Type B pancreatic cell (in vitro differentiated cells): ENCODE measurements at regions not wholly inside any gene's neighbourhood (a gene's known extent, or its start where the extent isn't known, plus 50 kb on each side); places are given as distances from the start of the nearest gene placed in this dataset.

Source experiments
- DNase-seq: peaks from one replicate; pipeline ENCODE4 v3.0.0; 2021; ENCODE audit warnings: mixed read lengths; ENCODE audit not compliant: unreplicated experiment; ENCODE audit errors: extremely low spot score
- H3K27ac Mint-ChIP-seq: 2 replicates; pipeline ENCODE4 v1.8.0; 2021; ENCODE audit warnings: mild to moderate bottlenecking, mixed read lengths
- H3K27me3 Mint-ChIP-seq: 2 replicates; pipeline ENCODE4 v1.8.0; 2021; ENCODE audit warnings: mixed read lengths
- H3K36me3 Mint-ChIP-seq: 2 replicates; pipeline ENCODE4 v1.8.0; 2021; ENCODE audit warnings: mixed read lengths
- H3K4me1 Mint-ChIP-seq: one replicate; pipeline ENCODE4 v1.8.0; 2021; ENCODE audit warnings: mixed read lengths; ENCODE audit not compliant: unreplicated experiment
- H3K4me3 Mint-ChIP-seq: 2 replicates; pipeline ENCODE4 v1.8.0; 2021; ENCODE audit warnings: mild to moderate bottlenecking, mixed read lengths
- H3K9me3 Mint-ChIP-seq: 2 replicates; pipeline ENCODE4 v1.8.0; 2021; ENCODE audit warnings: mixed read lengths
- TF ChIP-seq, protein P1 (sequence below): fragments of 200-600 bp; sonication (generic); conservative IDR thresholded peaks from 2 replicates; pipeline ENCODE4 v1.5.0; 2021; ENCODE audit warnings: antibody characterized with exemption, mild to moderate bottlenecking

DNA sequence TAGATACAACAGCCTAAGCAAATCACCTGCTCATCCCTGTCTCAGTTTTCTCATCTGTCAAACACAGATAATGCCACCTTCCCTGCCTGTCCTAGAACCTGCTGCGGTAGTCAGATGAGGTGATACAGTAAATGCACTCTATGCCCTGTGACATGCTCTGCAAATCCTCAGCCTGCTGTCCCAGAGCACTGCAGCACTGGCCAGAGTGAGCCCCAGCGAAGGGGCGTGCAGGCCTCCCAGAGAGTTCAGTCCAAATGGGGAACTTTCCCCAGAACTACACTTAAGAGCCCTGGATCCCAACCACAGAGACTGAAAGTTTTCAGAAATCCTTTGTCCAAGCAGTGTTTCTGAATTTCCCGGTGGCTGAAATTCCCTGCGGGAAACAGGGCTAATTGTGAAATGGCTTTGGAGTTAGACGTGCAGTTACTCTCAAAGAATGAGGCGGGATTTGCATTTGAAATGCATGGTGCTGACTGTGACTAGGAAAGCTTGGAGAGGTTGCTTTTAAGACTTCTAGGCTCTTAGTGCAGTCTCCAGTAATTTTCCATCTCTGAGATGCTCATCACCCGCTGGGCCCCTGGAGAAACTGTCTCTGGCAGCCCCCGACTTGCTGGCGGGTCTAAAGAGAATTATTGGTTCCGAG lies 206.5 kb upstream of the AJAP1 start:
- Mint-ChIP-seq H3K4me3 (no peak overlapping the region), H3K27me3 (peaks cover 38% of the 10 kb centered on the region)

DNA sequence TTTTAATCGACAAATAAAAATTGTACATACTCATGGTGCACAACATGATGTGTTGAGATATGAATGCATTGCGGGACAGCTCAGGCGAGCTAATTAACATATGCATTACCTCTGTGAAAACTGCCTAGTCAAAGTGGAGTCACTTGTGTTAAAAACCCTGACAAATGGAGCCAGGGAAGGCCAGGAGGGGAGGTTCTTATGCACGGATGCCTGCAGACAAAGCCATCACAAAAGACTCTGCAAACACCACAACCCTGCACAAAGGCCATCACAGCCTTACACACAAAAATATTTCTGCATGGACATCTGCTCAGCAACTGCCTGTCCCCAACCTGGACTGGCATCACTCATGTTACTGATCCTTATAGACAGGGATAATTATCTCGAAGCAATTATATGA lies 204.4 kb upstream of the AJAP1 start:
- Mint-ChIP-seq H3K27me3 (peaks cover 26% of the 10 kb centered on the region), H3K27ac (no peak overlapping the region), H3K4me3 (no peak overlapping the region), H3K4me1 (peaks cover 5% of the 10 kb centered on the region), H3K36me3 (no peaks in the 10 kb centered on the region), H3K9me3 (no peaks in the 10 kb centered on the region)
- TF ChIP-seq, protein P1, sequence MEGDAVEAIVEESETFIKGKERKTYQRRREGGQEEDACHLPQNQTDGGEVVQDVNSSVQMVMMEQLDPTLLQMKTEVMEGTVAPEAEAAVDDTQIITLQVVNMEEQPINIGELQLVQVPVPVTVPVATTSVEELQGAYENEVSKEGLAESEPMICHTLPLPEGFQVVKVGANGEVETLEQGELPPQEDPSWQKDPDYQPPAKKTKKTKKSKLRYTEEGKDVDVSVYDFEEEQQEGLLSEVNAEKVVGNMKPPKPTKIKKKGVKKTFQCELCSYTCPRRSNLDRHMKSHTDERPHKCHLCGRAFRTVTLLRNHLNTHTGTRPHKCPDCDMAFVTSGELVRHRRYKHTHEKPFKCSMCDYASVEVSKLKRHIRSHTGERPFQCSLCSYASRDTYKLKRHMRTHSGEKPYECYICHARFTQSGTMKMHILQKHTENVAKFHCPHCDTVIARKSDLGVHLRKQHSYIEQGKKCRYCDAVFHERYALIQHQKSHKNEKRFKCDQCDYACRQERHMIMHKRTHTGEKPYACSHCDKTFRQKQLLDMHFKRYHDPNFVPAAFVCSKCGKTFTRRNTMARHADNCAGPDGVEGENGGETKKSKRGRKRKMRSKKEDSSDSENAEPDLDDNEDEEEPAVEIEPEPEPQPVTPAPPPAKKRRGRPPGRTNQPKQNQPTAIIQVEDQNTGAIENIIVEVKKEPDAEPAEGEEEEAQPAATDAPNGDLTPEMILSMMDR: no peak
- DNase-seq: no peak

More for the DNA sequence above, 206.5 kb upstream of the AJAP1 start:
- TF ChIP-seq, protein P1: no peak
- Mint-ChIP-seq H3K27ac (no peak overlapping the region), H3K4me1 (peaks cover 5% of the 10 kb centered on the region), H3K36me3 (no peaks in the 10 kb centered on the region), H3K9me3 (no peaks in the 10 kb centered on the region)
- no peak for DNase-seq

DNA sequence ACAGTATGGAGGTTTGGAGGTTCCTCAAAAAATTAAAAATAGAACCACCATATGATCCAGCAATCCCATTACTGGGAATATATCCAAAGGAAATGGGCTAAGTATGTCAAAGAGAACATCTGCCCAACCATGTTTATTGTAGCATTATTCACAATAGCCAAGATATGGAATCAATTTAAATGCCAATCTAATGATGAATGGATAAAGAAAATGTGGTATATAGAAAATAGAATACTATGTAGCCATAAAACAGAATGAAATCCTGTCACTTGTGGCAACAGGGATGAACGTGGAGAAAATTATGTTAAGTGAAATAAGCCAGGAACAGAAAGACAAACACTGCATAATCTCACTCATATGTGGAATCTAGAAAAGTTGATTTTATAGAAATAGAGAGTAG lies 201.7 kb upstream of the AJAP1 start:
- Mint-ChIP-seq H3K27ac (no peak overlapping the region), H3K9me3 (no peaks in the 10 kb centered on the region), H3K4me3 (no peak overlapping the region), H3K36me3 (no peaks in the 10 kb centered on the region), H3K4me1 (no peaks in the 10 kb centered on the region), H3K27me3 (peaks cover 3% of the 10 kb centered on the region)
- DNase-seq: no peak
- TF ChIP-seq, protein P1: no peak

DNA sequence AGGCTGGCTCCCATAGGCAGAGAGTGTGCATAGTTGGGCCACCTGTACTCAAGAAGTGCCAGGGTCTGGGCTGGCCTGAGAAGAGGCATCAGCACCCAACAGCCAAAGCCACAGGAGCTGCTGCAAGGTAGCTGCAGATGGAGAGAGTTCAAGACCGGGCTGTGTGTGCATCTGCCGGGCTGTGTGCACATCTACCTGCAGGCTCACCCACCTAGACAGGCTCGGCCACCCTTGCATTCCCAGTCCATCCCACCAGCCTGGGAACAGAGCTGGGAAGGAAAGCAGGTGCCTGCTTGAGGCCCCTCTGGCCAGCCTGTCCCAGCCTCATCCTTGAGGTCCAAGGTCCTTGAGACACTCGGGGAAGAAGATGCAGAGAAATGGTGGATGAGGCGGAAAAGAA lies 194.4 kb upstream of the AJAP1 start:
- no peak overlapping the region for H3K4me3 Mint-ChIP-seq
- no peaks in the 10 kb centered on the region for H3K36me3 Mint-ChIP-seq
- no peaks in the 10 kb centered on the region for H3K9me3 Mint-ChIP-seq
- H3K4me1 Mint-ChIP-seq: no peaks in the 10 kb centered on the region
- H3K27me3 Mint-ChIP-seq: no peaks in the 10 kb centered on the region
- no peak overlapping the region for H3K27ac Mint-ChIP-seq
- TF ChIP-seq, protein P1: no peak
- no peak for DNase-seq

DNA sequence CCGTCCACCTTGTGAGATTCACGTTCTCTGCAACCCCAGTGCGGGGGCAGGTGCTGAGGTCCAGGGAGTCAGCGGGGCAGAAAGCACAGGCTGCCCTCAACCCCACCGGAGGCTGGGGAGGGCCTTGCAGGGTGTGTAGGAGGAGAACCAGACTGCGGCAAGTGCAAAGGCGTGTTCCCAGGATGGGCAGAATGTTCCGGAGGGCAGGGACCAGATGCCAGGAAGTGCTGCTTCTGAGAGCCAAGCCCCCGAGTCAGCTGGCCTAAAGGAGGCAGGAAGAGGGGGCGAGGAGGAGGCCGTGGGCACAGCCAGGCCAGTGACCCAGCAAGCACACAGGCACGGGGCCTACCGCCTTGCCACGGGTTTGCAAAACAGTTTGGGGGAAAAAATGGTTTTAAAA lies 193.8 kb upstream of the AJAP1 start:
- Mint-ChIP-seq H3K27me3 (no peaks in the 10 kb centered on the region), H3K4me1 (no peaks in the 10 kb centered on the region), H3K9me3 (no peaks in the 10 kb centered on the region), H3K27ac (no peak overlapping the region), H3K36me3 (no peaks in the 10 kb centered on the region), H3K4me3 (no peak overlapping the region)
- DNase-seq: no peak
- TF ChIP-seq, protein P1: no peak
